ENCODE measurements at regions not wholly inside any gene's neighbourhood (a gene's known extent, or its start where the extent isn't known, plus 50 kb on each side); places are given as distances from the start of the nearest gene placed in this dataset.

DNA sequence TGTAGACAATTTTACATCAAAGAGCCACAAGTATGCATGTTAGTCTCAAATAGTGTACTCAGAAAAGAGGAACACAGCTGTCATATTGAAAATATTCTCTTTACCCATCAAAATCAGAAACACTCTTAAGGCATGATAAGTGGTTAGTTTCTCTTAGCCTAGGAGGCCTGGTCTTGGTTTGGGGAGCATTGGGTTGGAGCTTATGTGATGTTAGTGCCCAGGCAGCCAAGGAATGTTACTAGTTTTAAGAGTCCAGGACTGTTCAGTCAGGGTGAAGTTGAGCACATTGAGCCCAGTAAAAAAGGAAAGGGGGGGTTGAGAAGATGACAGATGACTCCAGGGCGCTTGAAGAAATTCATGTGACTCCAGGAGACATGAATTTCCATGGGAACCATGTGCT is 340.6 kb downstream of the HRH4 start:
- TF ChIP-seq, protein P1, sequence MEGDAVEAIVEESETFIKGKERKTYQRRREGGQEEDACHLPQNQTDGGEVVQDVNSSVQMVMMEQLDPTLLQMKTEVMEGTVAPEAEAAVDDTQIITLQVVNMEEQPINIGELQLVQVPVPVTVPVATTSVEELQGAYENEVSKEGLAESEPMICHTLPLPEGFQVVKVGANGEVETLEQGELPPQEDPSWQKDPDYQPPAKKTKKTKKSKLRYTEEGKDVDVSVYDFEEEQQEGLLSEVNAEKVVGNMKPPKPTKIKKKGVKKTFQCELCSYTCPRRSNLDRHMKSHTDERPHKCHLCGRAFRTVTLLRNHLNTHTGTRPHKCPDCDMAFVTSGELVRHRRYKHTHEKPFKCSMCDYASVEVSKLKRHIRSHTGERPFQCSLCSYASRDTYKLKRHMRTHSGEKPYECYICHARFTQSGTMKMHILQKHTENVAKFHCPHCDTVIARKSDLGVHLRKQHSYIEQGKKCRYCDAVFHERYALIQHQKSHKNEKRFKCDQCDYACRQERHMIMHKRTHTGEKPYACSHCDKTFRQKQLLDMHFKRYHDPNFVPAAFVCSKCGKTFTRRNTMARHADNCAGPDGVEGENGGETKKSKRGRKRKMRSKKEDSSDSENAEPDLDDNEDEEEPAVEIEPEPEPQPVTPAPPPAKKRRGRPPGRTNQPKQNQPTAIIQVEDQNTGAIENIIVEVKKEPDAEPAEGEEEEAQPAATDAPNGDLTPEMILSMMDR (IDR thresholded peaks at IDR 0.05; ENCODE audit: control extremely low read depth in 1 of 3, insufficient read depth in 1 of 3, low read depth in 1 of 3, low read length in 3 of 3), result no peak
- TF ChIP-seq EP300 (IDR thresholded peaks at IDR 0.05; ENCODE audit: borderline replicate concordance in 1 of 2, low read depth in 2 of 2, low read length in 2 of 2) (no peak), POLR2A (IDR thresholded peaks at IDR 0.05; ENCODE audit: control extremely low read depth in 1 of 2, low read depth in 2 of 2, low read length in 2 of 2) (no peak), RFX5 (IDR thresholded peaks at IDR 0.05; ENCODE audit: borderline replicate concordance, low read depth, low read length) (no peak)
- TF ChIP-seq, protein P2, sequence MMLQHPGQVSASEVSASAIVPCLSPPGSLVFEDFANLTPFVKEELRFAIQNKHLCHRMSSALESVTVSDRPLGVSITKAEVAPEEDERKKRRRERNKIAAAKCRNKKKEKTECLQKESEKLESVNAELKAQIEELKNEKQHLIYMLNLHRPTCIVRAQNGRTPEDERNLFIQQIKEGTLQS (IDR thresholded peaks at IDR 0.05; ENCODE audit: insufficient read depth, low read depth, low read length), result no peak
